WTC11 (cell line): ENCODE measurements at regions not wholly inside any gene's neighbourhood (a gene's known extent, or its start where the extent isn't known, plus 50 kb on each side); places are given as distances from the start of the nearest gene placed in this dataset.
A peak's percentile ranks its signal among the peaks of the same experiment; 100 is the strongest.

ENCODE experiments used
- ATAC-seq: fragments of 200-7000 bp; cut with Tn5 transposase; 2 replicates; pipeline ENCODE4 v1.10.0; 2021; ENCODE audit warnings: mild to moderate bottlenecking, moderate library complexity
- CTCF ChIA-PET: fragments of 300-600 bp; sonication (Branson Sonifier 250); formaldehyde crosslinking; loops from one replicate; lab custom pipeline; 2021; ENCODE audit warnings: antibody characterized with exemption; lab: Charles Lee
- POLR2A ChIA-PET: fragments of 350-600 bp; sonication (Branson Sonifier 250); formaldehyde crosslinking; loops from one replicate; lab custom pipeline; 2021; ENCODE audit warnings: antibody characterized with exemption; lab: Charles Lee
- DNase-seq: peaks from one replicate; pipeline ENCODE4 v3.0.0; 2021; ENCODE audit warnings: low spot score
- H3K27ac Mint-ChIP-seq: 2 replicates; pipeline ENCODE4 v1.8.0; 2021; ENCODE audit warnings: mixed read lengths
- H3K27me3 Mint-ChIP-seq: 2 replicates; pipeline ENCODE4 v1.8.0; 2021; ENCODE audit warnings: low read depth, mild to moderate bottlenecking, moderate library complexity, mixed read lengths
- H3K36me3 Mint-ChIP-seq: 2 replicates; pipeline ENCODE4 v1.8.0; 2021; ENCODE audit warnings: mixed read lengths
- H3K4me1 Mint-ChIP-seq: 2 replicates; pipeline ENCODE4 v1.8.0; 2022; ENCODE audit warnings: mixed read lengths
- H3K4me3 Mint-ChIP-seq: 2 replicates; pipeline ENCODE4 v1.8.0; 2021; ENCODE audit warnings: mild to moderate bottlenecking, moderate library complexity, mixed read lengths
- H3K9me3 Mint-ChIP-seq: 2 replicates; pipeline ENCODE4 v1.8.0; 2021; ENCODE audit warnings: mixed read lengths
- CBFB ChIP-seq: sonication (generic); formaldehyde crosslinking; IDR thresholded peaks from 2 replicates; pipeline ENCODE4 v1.8.1; 2022; ENCODE audit warnings: mild to moderate bottlenecking, low read depth, missing genetic modification reagents
- ELF4 ChIP-seq: sonication (generic); formaldehyde crosslinking; IDR thresholded peaks from 2 replicates; pipeline ENCODE4 v1.8.1; 2022; ENCODE audit warnings: low read depth, mild to moderate bottlenecking, moderate library complexity, missing genetic modification reagents
- ESRRA ChIP-seq: sonication (generic); formaldehyde crosslinking; IDR thresholded peaks from 2 replicates; pipeline ENCODE4 v1.8.1; 2022; ENCODE audit warnings: mild to moderate bottlenecking, missing genetic modification reagents, borderline replicate concordance
- ETV6 ChIP-seq: sonication (generic); formaldehyde crosslinking; IDR thresholded peaks from 2 replicates; pipeline ENCODE4 v1.8.1; 2022; ENCODE audit warnings: mild to moderate bottlenecking, missing genetic modification reagents
- GABPB1 ChIP-seq: sonication (generic); formaldehyde crosslinking; IDR thresholded peaks from 2 replicates; pipeline ENCODE4 v1.8.1; 2023; ENCODE audit warnings: mild to moderate bottlenecking, missing genetic modification reagents
- GTF2I ChIP-seq: fragments of 250-450 bp; sonication (Bioruptor Pico); conservative IDR thresholded peaks from 2 replicates; pipeline ENCODE4 v1.4.0; 2021; ENCODE audit warnings: mild to moderate bottlenecking
- JAZF1 ChIP-seq: fragments of 250-450 bp; sonication (Bioruptor Pico); IDR thresholded peaks from 2 replicates; pipeline ENCODE4 v1.9.0; 2021; ENCODE audit warnings: moderate library complexity, mild to moderate bottlenecking, inconsistent platforms
- JUN ChIP-seq: sonication (generic); formaldehyde crosslinking; IDR thresholded peaks from 2 replicates; pipeline ENCODE4 v1.8.0; 2023; ENCODE audit warnings: mild to moderate bottlenecking, missing genetic modification reagents
- NR1H2 ChIP-seq: sonication (generic); formaldehyde crosslinking; IDR thresholded peaks from 2 replicates; pipeline ENCODE4 v1.9.0; 2021; ENCODE audit warnings: mild to moderate bottlenecking, moderate library complexity, missing genetic modification reagents
- OVOL2 ChIP-seq: fragments of 250-450 bp; sonication (Bioruptor Pico); IDR thresholded peaks from 2 replicates; pipeline ENCODE4 v1.9.0; 2021; ENCODE audit warnings: mild to moderate bottlenecking, borderline replicate concordance
- SOX15 ChIP-seq: fragments of 250-450 bp; sonication (Bioruptor Pico); IDR thresholded peaks from 2 replicates; pipeline ENCODE4 v1.9.0; 2021; ENCODE audit warnings: mild to moderate bottlenecking
- TEAD1 ChIP-seq: sonication (generic); formaldehyde crosslinking; IDR thresholded peaks from 2 replicates; pipeline ENCODE4 v1.8.0; 2022; ENCODE audit warnings: mild to moderate bottlenecking, missing genetic modification reagents
- TEAD4 ChIP-seq: sonication (generic); formaldehyde crosslinking; IDR thresholded peaks from 2 replicates; pipeline ENCODE4 v1.8.0; 2022; ENCODE audit warnings: mild to moderate bottlenecking, missing genetic modification reagents
- USF2 ChIP-seq: sonication (generic); formaldehyde crosslinking; IDR thresholded peaks from 2 replicates; pipeline ENCODE4 v1.8.1; 2023; ENCODE audit warnings: mild to moderate bottlenecking, missing genetic modification reagents, moderate library complexity
- ZNF121 ChIP-seq: sonication (generic); formaldehyde crosslinking; IDR thresholded peaks from 2 replicates; pipeline ENCODE4 v1.8.0; 2023; ENCODE audit warnings: missing genetic modification reagents
- ZNF138 ChIP-seq: sonication (generic); formaldehyde crosslinking; conservative IDR thresholded peaks from 2 replicates; pipeline ENCODE4 v1.8.1; 2022; ENCODE audit warnings: mild to moderate bottlenecking, moderate library complexity, missing genetic modification reagents
- ZNF232 ChIP-seq: sonication (generic); formaldehyde crosslinking; IDR thresholded peaks from 2 replicates; pipeline ENCODE4 v1.8.0; 2022; ENCODE audit warnings: mild to moderate bottlenecking, missing genetic modification reagents
- ZNF396 ChIP-seq: fragments of 250-450 bp; sonication (Bioruptor Pico); IDR thresholded peaks from 2 replicates; pipeline ENCODE4 v1.8.0; 2021; ENCODE audit warnings: mild to moderate bottlenecking, moderate library complexity, borderline replicate concordance
- ZNF416 ChIP-seq: fragments of 250-450 bp; sonication (Bioruptor Pico); IDR thresholded peaks from 2 replicates; pipeline ENCODE4 v1.9.0; 2021; ENCODE audit warnings: mild to moderate bottlenecking, inconsistent platforms
- ZNF423 ChIP-seq: fragments of 250-450 bp; sonication (Bioruptor Pico); IDR thresholded peaks from 2 replicates; pipeline ENCODE4 v2.1.2; 2022; ENCODE audit warnings: mild to moderate bottlenecking, moderate library complexity
- TF ChIP-seq, protein P1 (sequence below): fragments of 250-450 bp; sonication (Bioruptor Pico); IDR thresholded peaks from 2 replicates; pipeline ENCODE4 v1.9.0; 2021; ENCODE audit warnings: mild to moderate bottlenecking
- TF ChIP-seq, protein P2 (sequence below): sonication (generic); formaldehyde crosslinking; IDR thresholded peaks from 2 replicates; pipeline ENCODE4 v1.8.0; 2023; ENCODE audit warnings: missing genetic modification reagents

- H3K27me3 Mint-ChIP-seq: no peaks in the 10 kb centered on the region
- POLR2A ChIA-PET: no interaction called here
These were observed 201.4 kb upstream of the FOXN2 start for GRCh38 chr2:48112911-48113680.

DNA sequence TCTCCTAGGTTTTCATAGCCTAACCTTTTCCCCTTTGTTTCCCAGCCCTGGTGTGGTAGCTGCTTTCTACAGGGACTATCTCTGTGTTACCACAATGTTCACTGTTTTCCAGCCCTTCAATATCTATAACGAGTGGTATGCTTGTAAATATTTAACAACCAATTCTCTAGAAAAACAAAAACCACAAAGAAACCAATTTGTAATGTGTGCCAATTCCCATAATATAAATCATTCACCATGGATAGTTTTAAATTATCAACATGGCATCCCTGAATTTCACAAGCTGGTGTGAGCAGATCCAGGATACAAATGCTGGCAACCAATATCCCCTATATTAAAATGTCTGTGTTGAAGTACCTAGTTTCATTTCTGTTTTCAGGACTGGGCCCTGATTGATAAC lies 200.7 kb upstream of the FOXN2 start:
- H3K4me1 Mint-ChIP-seq: peaks cover 10% of the 10 kb centered on the region
- no peak overlapping the region for H3K4me3 Mint-ChIP-seq
- H3K27ac Mint-ChIP-seq: no peak overlapping the region
- ATAC-seq: no peak
- POLR2A ChIA-PET: no interaction called here
- TF ChIP-seq ZNF121: no peak
- no peak for TF ChIP-seq ZNF232 (CRISPR knock-in tag)
- TF ChIP-seq CBFB (CRISPR knock-in tag): no peak
- TF ChIP-seq TEAD4 (CRISPR knock-in tag): no peak
- no peak for TF ChIP-seq SOX15 (CRISPR knock-in tag)
- TF ChIP-seq JAZF1: no peak
- TF ChIP-seq JUN: no peak
- TF ChIP-seq, all 79 proteins: peak for 0
- no peak for DNase-seq
- H3K27me3 Mint-ChIP-seq: no peaks in the 10 kb centered on the region
- no peaks in the 10 kb centered on the region for H3K36me3 Mint-ChIP-seq
- H3K9me3 Mint-ChIP-seq: no peaks in the 10 kb centered on the region
- CTCF ChIA-PET: no interaction called here

More at GRCh38 chr2:48112911-48113680, 201.4 kb upstream of the FOXN2 start:
- no peak for TF ChIP-seq ETV6
- no peak for TF ChIP-seq GTF2I (CRISPR knock-in tag)
- TF ChIP-seq ZNF396: no peak
- TF ChIP-seq ZNF138 (CRISPR knock-in tag): no peak
- no peak for TF ChIP-seq TEAD1 (CRISPR knock-in tag)
- no peak for TF ChIP-seq ZNF232 (CRISPR knock-in tag)
- no peak for TF ChIP-seq OVOL2 (CRISPR knock-in tag)
- TF ChIP-seq, protein P1, sequence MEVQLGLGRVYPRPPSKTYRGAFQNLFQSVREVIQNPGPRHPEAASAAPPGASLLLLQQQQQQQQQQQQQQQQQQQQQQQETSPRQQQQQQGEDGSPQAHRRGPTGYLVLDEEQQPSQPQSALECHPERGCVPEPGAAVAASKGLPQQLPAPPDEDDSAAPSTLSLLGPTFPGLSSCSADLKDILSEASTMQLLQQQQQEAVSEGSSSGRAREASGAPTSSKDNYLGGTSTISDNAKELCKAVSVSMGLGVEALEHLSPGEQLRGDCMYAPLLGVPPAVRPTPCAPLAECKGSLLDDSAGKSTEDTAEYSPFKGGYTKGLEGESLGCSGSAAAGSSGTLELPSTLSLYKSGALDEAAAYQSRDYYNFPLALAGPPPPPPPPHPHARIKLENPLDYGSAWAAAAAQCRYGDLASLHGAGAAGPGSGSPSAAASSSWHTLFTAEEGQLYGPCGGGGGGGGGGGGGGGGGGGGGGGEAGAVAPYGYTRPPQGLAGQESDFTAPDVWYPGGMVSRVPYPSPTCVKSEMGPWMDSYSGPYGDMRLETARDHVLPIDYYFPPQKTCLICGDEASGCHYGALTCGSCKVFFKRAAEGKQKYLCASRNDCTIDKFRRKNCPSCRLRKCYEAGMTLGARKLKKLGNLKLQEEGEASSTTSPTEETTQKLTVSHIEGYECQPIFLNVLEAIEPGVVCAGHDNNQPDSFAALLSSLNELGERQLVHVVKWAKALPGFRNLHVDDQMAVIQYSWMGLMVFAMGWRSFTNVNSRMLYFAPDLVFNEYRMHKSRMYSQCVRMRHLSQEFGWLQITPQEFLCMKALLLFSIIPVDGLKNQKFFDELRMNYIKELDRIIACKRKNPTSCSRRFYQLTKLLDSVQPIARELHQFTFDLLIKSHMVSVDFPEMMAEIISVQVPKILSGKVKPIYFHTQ (CRISPR knock-in tag): no peak
- TF ChIP-seq, protein P2, sequence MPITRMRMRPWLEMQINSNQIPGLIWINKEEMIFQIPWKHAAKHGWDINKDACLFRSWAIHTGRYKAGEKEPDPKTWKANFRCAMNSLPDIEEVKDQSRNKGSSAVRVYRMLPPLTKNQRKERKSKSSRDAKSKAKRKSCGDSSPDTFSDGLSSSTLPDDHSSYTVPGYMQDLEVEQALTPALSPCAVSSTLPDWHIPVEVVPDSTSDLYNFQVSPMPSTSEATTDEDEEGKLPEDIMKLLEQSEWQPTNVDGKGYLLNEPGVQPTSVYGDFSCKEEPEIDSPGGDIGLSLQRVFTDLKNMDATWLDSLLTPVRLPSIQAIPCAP (CRISPR knock-in tag): no peak
- TF ChIP-seq ESRRA: no peak
- TF ChIP-seq NR1H2: no peak
- no peak for TF ChIP-seq GABPB1
- no peak for TF ChIP-seq ELF4 (CRISPR knock-in tag)
- TF ChIP-seq USF2 (CRISPR knock-in tag): no peak
- TF ChIP-seq ZNF416: no peak
- Mint-ChIP-seq H3K4me3 (peak overlapping the region; percentile 12; the same call in 1 of the 2 replicates), H3K4me1 (peaks cover 10% of the 10 kb centered on the region), H3K36me3 (no peaks in the 10 kb centered on the region), H3K27ac (no peak overlapping the region; the same call in 1 of the 2 replicates), H3K9me3 (no peaks in the 10 kb centered on the region)
- CTCF ChIA-PET: no interaction called here
- DNase-seq: no peak
- ATAC-seq: no peak

DNA sequence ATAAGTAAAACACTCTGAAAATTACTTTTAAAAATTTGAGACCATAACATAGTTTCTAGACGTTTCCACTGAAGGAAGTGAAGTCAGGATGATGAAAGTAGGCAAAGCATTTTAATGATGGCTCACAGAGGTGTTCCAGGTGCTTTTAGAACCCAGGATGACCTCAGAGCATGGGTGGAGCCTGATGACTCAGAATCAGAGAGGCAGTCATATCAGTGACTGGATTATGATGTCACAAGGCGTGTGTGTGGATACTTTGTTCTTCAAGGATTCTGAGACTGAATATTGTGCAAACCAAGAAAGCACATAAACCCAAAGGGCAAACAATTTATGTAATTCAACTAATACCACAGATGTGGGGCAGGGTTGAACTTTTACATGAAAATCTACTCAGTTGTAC lies 200.2 kb upstream of the FOXN2 start:
- no peak overlapping the region for H3K4me3 Mint-ChIP-seq
- DNase-seq (no peak), ATAC-seq (no peak)
- no peaks in the 10 kb centered on the region for H3K9me3 Mint-ChIP-seq
- H3K4me1 Mint-ChIP-seq: peaks cover 10% of the 10 kb centered on the region
- ChIA-PET CTCF (no interaction called here), POLR2A (no interaction called here)
- H3K36me3 Mint-ChIP-seq: no peaks in the 10 kb centered on the region
- TF ChIP-seq ELF4 (CRISPR knock-in tag) (no peak), GABPB1 (0 out of 2 replicates have a peak, but pooled peaks have one; percentile 11), ZNF423 (CRISPR knock-in tag) (no peak)
- no peak overlapping the region for H3K27ac Mint-ChIP-seq
- no peaks in the 10 kb centered on the region for H3K27me3 Mint-ChIP-seq
